Caco-2 (cell line): ENCODE measurements at regions not wholly inside any gene's neighbourhood (a gene's known extent, or its start where the extent isn't known, plus 50 kb on each side); places are given as distances from the start of the nearest gene placed in this dataset.

Experiments
- BruUV-seq: library from RNA; stranded (reverse); fragments of 400-500 nt; replicated peaks from 2 replicates; lab custom pipeline; 2021; lab: Mats Ljungman, UMichigan
- CTCF ChIA-PET: fragments of 300-600 bp; sonication (Branson Sonifier 250); formaldehyde crosslinking; loops from one replicate; lab custom pipeline; 2022; ENCODE audit warnings: antibody characterized with exemption; lab: Charles Lee
- POLR2A ChIA-PET: fragments of 300-600 bp; sonication (Branson Sonifier 250); formaldehyde crosslinking; loops from one replicate; lab custom pipeline; 2022; ENCODE audit warnings: antibody characterized with exemption; lab: Charles Lee
- DNase-seq, 2 experiments: peaks; one replicate each; pipeline versions ENCODE4 v3.0.0 to v3.0.0-alpha.2; 2020 to 2022
- H3K27me3 ChIP-seq: replicated peaks from 2 replicates; pipeline ENCODE4 v1.6.0; 2011; ENCODE audit warnings: low read length; ENCODE audit not compliant: control insufficient read depth, insufficient read depth
- H3K36me3 ChIP-seq: 2 replicates; pipeline ENCODE4 v1.5.1; 2011; ENCODE audit warnings: low read length; ENCODE audit not compliant: control insufficient read depth, insufficient read depth
- H3K4me1 ChIP-seq: fragments of 250-450 bp; sonication (Bioruptor Pico); 2 replicates; pipeline ENCODE4 v1.5.1; 2020; ENCODE audit warnings: mild to moderate bottlenecking
- H3K4me3 ChIP-seq: 2 replicates; pipeline ENCODE4 v1.5.1; 2011; ENCODE audit warnings: low read depth, mild to moderate bottlenecking, control low read depth, low read length
- H3K9me3 ChIP-seq: fragments of 250-450 bp; sonication (Bioruptor Pico); 2 replicates; pipeline ENCODE4 v1.5.1; 2020; ENCODE audit warnings: mild to moderate bottlenecking, moderate library complexity
- H3K27ac Mint-ChIP-seq: one replicate; pipeline ENCODE4 v1.8.0; 2022; ENCODE audit warnings: mixed read lengths; ENCODE audit not compliant: unreplicated experiment
- H3K27me3 Mint-ChIP-seq: one replicate; pipeline ENCODE4 v1.8.0; 2022; ENCODE audit warnings: mixed read lengths; ENCODE audit not compliant: insufficient read depth, unreplicated experiment
- H3K36me3 Mint-ChIP-seq: one replicate; pipeline ENCODE4 v1.8.0; 2022; ENCODE audit warnings: mild to moderate bottlenecking, mixed read lengths; ENCODE audit not compliant: insufficient read depth, unreplicated experiment
- H3K4me1 Mint-ChIP-seq: one replicate; pipeline ENCODE4 v1.8.0; 2022; ENCODE audit warnings: low read depth, mixed read lengths; ENCODE audit not compliant: unreplicated experiment
- H3K4me3 Mint-ChIP-seq: one replicate; pipeline ENCODE4 v1.8.0; 2022; ENCODE audit warnings: mild to moderate bottlenecking, moderate library complexity, mixed read lengths; ENCODE audit not compliant: unreplicated experiment
- H3K9me3 Mint-ChIP-seq: one replicate; pipeline ENCODE4 v1.8.0; 2022; ENCODE audit warnings: mixed read lengths; ENCODE audit not compliant: unreplicated experiment
- intact Hi-C: fragments of 100-400 bp; cut with micrococcal nuclease; formaldehyde crosslinking; loops from one replicate; pipeline ENCODE4 v1.10.0; 2022; ENCODE audit not compliant: unreplicated experiment
- TF ChIP-seq, protein P1 (sequence below), 2 experiments: fragments of 200-600 bp in 1 of 2; IDR thresholded peaks; 1 replicate in 1 of 2; 2 replicates in 1 of 2; pipeline versions ENCODE4 v1.5.1 to v1.8.0; 2011 to 2022; ENCODE audit warnings: antibody characterized with exemption in 1 of 2, control low read depth in 1 of 2, inconsistent platforms in 1 of 2, low read depth in 1 of 2, low read length in 1 of 2, mild to moderate bottlenecking in 1 of 2, moderate library complexity in 1 of 2; ENCODE audit not compliant: insufficient read depth in 1 of 2, severe bottlenecking in 1 of 2, unreplicated experiment in 1 of 2

DNA sequence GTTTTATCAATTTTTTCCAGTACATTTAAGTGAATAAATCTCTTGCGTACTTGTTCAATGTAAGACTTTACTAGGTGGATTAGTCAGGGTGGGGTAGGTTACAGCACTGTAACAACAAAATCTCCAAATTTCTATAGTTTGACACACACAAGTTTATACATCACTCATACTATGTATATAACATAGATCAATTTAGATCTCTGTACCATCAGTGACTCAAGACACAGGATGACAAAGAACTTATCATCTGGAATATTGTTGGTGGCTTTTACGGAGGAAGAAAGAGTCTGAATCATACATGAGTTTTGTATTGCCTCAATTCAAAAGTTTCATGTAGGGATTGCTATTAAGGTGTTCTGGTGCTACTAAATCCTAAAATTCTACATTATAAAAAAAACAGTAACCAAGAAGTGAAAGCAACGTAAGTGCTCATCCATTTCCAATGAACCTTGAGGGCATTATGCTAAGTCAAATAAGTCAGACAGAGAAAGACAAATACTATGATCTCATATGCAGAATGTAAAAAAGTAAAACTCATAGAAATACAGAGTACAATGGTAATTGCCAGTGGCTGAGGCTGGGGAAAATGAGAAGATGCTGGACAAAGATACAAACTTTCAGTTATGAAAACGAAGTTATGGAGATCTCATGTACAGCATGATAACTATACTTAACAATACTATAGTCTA lies 98.0 kb upstream of the DKK2 start:
- H3K9me3 Mint-ChIP-seq: no peaks in the 10 kb centered on the region
- H3K4me1 ChIP-seq: no peaks in the 10 kb centered on the region
- H3K36me3 Mint-ChIP-seq: no peaks in the 10 kb centered on the region
- peaks cover 9% of the 10 kb centered on the region for H3K4me1 Mint-ChIP-seq
- DNase-seq: no peak
- TF ChIP-seq, protein P1, sequence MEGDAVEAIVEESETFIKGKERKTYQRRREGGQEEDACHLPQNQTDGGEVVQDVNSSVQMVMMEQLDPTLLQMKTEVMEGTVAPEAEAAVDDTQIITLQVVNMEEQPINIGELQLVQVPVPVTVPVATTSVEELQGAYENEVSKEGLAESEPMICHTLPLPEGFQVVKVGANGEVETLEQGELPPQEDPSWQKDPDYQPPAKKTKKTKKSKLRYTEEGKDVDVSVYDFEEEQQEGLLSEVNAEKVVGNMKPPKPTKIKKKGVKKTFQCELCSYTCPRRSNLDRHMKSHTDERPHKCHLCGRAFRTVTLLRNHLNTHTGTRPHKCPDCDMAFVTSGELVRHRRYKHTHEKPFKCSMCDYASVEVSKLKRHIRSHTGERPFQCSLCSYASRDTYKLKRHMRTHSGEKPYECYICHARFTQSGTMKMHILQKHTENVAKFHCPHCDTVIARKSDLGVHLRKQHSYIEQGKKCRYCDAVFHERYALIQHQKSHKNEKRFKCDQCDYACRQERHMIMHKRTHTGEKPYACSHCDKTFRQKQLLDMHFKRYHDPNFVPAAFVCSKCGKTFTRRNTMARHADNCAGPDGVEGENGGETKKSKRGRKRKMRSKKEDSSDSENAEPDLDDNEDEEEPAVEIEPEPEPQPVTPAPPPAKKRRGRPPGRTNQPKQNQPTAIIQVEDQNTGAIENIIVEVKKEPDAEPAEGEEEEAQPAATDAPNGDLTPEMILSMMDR (IDR thresholded peaks at IDR 0.05; ENCODE audit: insufficient read depth in 1 of 2, low read depth in 1 of 2, low read length in 1 of 2, severe bottlenecking in 1 of 2, unreplicated experiment in 1 of 2): no peak
- H3K9me3 ChIP-seq: no peaks in the 10 kb centered on the region
- no peak overlapping the region for H3K4me3 Mint-ChIP-seq
- H3K4me3 ChIP-seq: no peak overlapping the region
- H3K36me3 ChIP-seq: no peaks in the 10 kb centered on the region
- POLR2A ChIA-PET: no interaction called here
- intact Hi-C loops: no loop called here
- no TSS peak for BruUV-seq
- H3K27ac Mint-ChIP-seq: no peak overlapping the region
- no peaks in the 10 kb centered on the region for H3K27me3 Mint-ChIP-seq
- H3K27me3 ChIP-seq: no peaks in the 10 kb centered on the region
- CTCF ChIA-PET: no interaction called here

- Mint-ChIP-seq H3K4me3 (no peak overlapping the region), H3K9me3 (no peaks in the 10 kb centered on the region), H3K27me3 (peaks cover 3% of the 10 kb centered on the region), H3K27ac (no peak overlapping the region), H3K36me3 (no peaks in the 10 kb centered on the region), H3K4me1 (peaks cover 11% of the 10 kb centered on the region)
- no peaks in the 10 kb centered on the region for H3K27me3 ChIP-seq
- intact Hi-C loops: no loop called here
- POLR2A ChIA-PET: no interaction called here
- CTCF ChIA-PET: no interaction called here
- H3K4me1 ChIP-seq: no peaks in the 10 kb centered on the region
- TF ChIP-seq, protein P1 (IDR thresholded peaks at IDR 0.05; ENCODE audit: insufficient read depth in 1 of 2, low read depth in 1 of 2, low read length in 1 of 2, severe bottlenecking in 1 of 2, unreplicated experiment in 1 of 2): no peak
- DNase-seq: no peak
- H3K36me3 ChIP-seq: no peaks in the 10 kb centered on the region
- no TSS peak for BruUV-seq
- H3K9me3 ChIP-seq: no peaks in the 10 kb centered on the region
- no peak overlapping the region for H3K4me3 ChIP-seq
Observed at GRCh38 chr4:107131295-107131694, 95.2 kb upstream of the DKK2 start.

DNA sequence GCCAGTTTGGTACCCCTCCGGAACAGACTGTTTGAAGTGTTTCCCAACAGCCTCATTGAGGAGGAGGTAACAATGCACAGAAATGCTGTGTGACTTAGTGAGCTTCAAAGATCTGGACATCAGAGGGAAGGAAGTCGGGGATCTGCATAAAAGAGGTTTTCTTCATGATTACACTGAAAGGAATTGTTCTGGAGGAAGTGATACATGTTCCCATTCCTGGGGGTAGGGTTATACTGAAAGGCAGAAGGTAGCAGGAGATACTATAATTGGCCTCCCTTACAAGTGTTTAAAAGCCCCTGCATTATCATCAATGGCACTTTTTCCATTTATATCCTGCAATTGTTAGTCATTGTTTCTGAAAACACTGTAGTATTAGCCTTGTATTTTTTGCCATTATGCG lies 94.0 kb upstream of the DKK2 start:
- ChIA-PET CTCF (no interaction called here), POLR2A (no interaction called here)
- Mint-ChIP-seq H3K36me3 (no peaks in the 10 kb centered on the region), H3K9me3 (no peaks in the 10 kb centered on the region), H3K27ac (no peak overlapping the region), H3K4me1 (peaks cover 11% of the 10 kb centered on the region), H3K27me3 (peaks cover 3% of the 10 kb centered on the region), H3K4me3 (no peak overlapping the region)
- no peak for DNase-seq
- Histone ChIP-seq H3K9me3 (no peaks in the 10 kb centered on the region), H3K4me3 (no peak overlapping the region), H3K36me3 (no peaks in the 10 kb centered on the region), H3K27me3 (no peaks in the 10 kb centered on the region), H3K4me1 (no peaks in the 10 kb centered on the region)
- no TSS peak for BruUV-seq
- intact Hi-C loops: no loop called here
- TF ChIP-seq, protein P1 (IDR thresholded peaks at IDR 0.05; ENCODE audit: insufficient read depth in 1 of 2, low read depth in 1 of 2, low read length in 1 of 2, severe bottlenecking in 1 of 2, unreplicated experiment in 1 of 2): no peak
